Parathyroid adenoma (tissue), 2 donors: ENCODE measurements at regions not wholly inside any gene's neighbourhood (a gene's known extent, or its start where the extent isn't known, plus 50 kb on each side); places are given as distances from the start of the nearest gene placed in this dataset.

ENCODE experiments used
- H2AFZ ChIP-seq: fragments of 300-600 bp; sonication (generic); one replicate; pipeline ENCODE4 v1.7.0; 2017; ENCODE audit warnings: antibody characterized with exemption, mild to moderate bottlenecking
- H3K27ac ChIP-seq: fragments of 300-600 bp; sonication (generic); one replicate; pipeline ENCODE4 v1.7.0; 2017
- H3K27me3 ChIP-seq: fragments of 300-600 bp; sonication (generic); one replicate; pipeline ENCODE4 v1.7.0; 2017; ENCODE audit warnings: low read length; ENCODE audit not compliant: control insufficient read depth, insufficient read depth
- H3K36me3 ChIP-seq: fragments of 300-600 bp; sonication (generic); one replicate; pipeline ENCODE4 v1.7.0; 2017; ENCODE audit warnings: low read length; ENCODE audit not compliant: control insufficient read depth, insufficient read depth
- H3K4me1 ChIP-seq: fragments of 300-600 bp; sonication (generic); one replicate; pipeline ENCODE4 v1.7.0; 2017; ENCODE audit warnings: control low read depth
- H3K4me2 ChIP-seq: fragments of 300-600 bp; sonication (generic); one replicate; pipeline ENCODE4 v1.7.0; 2017; ENCODE audit warnings: low read length
- H3K4me3 ChIP-seq: fragments of 300-600 bp; sonication (generic); one replicate; pipeline ENCODE4 v1.7.0; 2017; ENCODE audit warnings: low read depth, low read length
- H3K79me2 ChIP-seq: fragments of 300-600 bp; sonication (generic); one replicate; pipeline ENCODE4 v1.7.0; 2017; ENCODE audit warnings: control low read depth
- H3K9ac ChIP-seq: fragments of 300-600 bp; sonication (generic); one replicate; pipeline ENCODE4 v1.7.0; 2017; ENCODE audit warnings: mild to moderate bottlenecking
- H3K9me3 ChIP-seq: fragments of 300-600 bp; sonication (generic); one replicate; pipeline ENCODE4 v1.7.0; 2017; ENCODE audit warnings: low read length; ENCODE audit not compliant: control insufficient read depth
- TF ChIP-seq, protein P1 (sequence below): fragments of 300-600 bp; sonication (generic); IDR thresholded peaks from one replicate; pipeline ENCODE4 v1.7.0; 2017; ENCODE audit warnings: antibody characterized with exemption, mild to moderate bottlenecking
- donor health status: primary hyperparathyroidism.

DNA sequence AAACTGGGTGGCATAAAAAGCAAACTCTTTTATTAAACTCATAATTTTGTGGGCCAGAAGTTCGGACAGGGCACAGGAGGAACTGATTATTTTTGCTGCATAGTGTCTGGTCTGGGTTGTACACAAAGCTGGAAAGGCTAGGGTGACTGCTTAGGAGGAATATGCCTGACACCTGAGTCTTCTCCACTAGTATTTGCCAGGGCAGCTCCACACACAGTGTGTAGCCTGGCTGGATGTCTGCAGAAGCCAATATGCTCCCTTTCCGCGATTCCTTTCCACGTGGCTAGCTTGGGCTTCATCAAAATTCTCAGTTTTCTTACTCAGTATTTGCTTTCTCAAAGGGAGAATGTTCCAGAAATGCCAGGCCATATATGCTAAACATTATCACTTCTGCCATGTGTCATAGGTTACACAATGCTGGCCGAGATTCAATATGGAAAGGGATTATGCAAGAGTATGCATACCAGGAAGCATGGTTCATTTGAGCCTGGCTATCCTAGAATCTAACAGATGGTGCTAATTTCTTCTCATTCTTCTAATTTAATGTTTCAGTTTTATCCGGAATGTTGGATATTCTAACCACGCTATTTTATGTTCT lies 142.7 kb upstream of the DOK6 start:
- H3K9ac ChIP-seq: no peak overlapping the region
- no peaks in the 10 kb centered on the region for H3K27me3 ChIP-seq
- no peaks in the 10 kb centered on the region for H3K4me1 ChIP-seq
- H3K36me3 ChIP-seq: no peaks in the 10 kb centered on the region
- H3K79me2 ChIP-seq: no peaks in the 10 kb centered on the region
- H3K27ac ChIP-seq: no peak overlapping the region
- H2AFZ ChIP-seq: no peak overlapping the region
- TF ChIP-seq, protein P1, sequence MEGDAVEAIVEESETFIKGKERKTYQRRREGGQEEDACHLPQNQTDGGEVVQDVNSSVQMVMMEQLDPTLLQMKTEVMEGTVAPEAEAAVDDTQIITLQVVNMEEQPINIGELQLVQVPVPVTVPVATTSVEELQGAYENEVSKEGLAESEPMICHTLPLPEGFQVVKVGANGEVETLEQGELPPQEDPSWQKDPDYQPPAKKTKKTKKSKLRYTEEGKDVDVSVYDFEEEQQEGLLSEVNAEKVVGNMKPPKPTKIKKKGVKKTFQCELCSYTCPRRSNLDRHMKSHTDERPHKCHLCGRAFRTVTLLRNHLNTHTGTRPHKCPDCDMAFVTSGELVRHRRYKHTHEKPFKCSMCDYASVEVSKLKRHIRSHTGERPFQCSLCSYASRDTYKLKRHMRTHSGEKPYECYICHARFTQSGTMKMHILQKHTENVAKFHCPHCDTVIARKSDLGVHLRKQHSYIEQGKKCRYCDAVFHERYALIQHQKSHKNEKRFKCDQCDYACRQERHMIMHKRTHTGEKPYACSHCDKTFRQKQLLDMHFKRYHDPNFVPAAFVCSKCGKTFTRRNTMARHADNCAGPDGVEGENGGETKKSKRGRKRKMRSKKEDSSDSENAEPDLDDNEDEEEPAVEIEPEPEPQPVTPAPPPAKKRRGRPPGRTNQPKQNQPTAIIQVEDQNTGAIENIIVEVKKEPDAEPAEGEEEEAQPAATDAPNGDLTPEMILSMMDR: no peak
- no peak overlapping the region for H3K4me3 ChIP-seq
- H3K4me2 ChIP-seq: no peak overlapping the region
- no peaks in the 10 kb centered on the region for H3K9me3 ChIP-seq

GRCh38 chr18:69259282-69259681 lies 141.4 kb upstream of the DOK6 start:
- Histone ChIP-seq H3K9ac (no peak overlapping the region), H2AFZ (no peak overlapping the region), H3K4me3 (no peak overlapping the region), H3K27me3 (no peaks in the 10 kb centered on the region), H3K27ac (no peak overlapping the region), H3K9me3 (no peaks in the 10 kb centered on the region), H3K36me3 (no peaks in the 10 kb centered on the region), H3K4me2 (no peak overlapping the region), H3K4me1 (no peaks in the 10 kb centered on the region), H3K79me2 (no peaks in the 10 kb centered on the region)
- TF ChIP-seq, protein P1: no peak

DNA sequence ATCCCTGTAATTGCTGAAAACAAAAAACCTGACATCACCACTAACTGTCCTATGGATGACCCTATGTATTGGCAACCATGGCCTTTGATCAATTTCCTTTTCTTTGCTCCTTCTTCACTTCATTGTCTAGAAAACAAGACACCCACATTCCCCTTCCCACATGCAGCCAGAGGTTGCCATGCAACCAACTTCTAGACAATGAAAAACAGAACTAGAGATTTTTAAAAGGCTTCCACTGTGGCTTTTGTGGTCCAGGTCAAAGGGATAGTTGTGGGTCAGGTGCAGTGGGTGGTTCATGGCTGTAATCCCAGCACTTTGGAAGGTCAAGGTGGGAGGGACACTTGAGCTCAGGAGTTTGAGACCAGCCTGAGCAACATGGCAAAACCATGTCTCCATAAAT lies 139.3 kb upstream of the DOK6 start:
- Histone ChIP-seq H3K9me3 (no peaks in the 10 kb centered on the region), H3K79me2 (no peaks in the 10 kb centered on the region), H3K9ac (no peak overlapping the region)

GRCh38 chr18:69265656-69266055 lies 135.0 kb upstream of the DOK6 start:
- no peaks in the 10 kb centered on the region for H3K36me3 ChIP-seq
- H3K4me3 ChIP-seq: no peak overlapping the region
- no peak overlapping the region for H3K27ac ChIP-seq
- no peaks in the 10 kb centered on the region for H3K79me2 ChIP-seq
- no peaks in the 10 kb centered on the region for H3K9me3 ChIP-seq
- TF ChIP-seq, protein P1: no peak
- H3K27me3 ChIP-seq: no peaks in the 10 kb centered on the region
- no peaks in the 10 kb centered on the region for H3K4me1 ChIP-seq
- no peak overlapping the region for H3K4me2 ChIP-seq
- H2AFZ ChIP-seq: no peak overlapping the region
- no peak overlapping the region for H3K9ac ChIP-seq

More for the DNA sequence above, 139.3 kb upstream of the DOK6 start:
- Histone ChIP-seq H3K27ac (no peak overlapping the region), H3K36me3 (no peaks in the 10 kb centered on the region), H3K27me3 (no peaks in the 10 kb centered on the region), H3K4me1 (no peaks in the 10 kb centered on the region), H2AFZ (no peak overlapping the region), H3K4me2 (no peak overlapping the region), H3K4me3 (no peak overlapping the region)
- TF ChIP-seq, protein P1: no peak

DNA sequence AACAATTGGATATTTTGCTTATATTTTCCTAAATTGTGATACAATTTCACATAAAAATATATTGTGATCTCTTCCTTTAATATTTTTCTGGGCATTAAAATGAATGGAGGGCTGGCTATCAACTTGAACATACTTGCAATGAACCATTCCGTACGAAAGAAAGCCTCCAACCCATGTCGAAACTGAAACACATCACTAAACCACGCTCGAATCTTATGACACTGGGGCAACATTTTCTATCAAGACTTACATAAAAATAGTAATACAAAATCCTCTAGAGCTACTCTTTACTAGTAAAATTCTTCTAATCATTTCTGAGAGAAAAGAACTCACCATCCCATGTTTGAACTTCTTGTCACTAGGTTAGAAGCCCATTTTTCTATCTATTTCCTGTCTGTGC lies 132.8 kb upstream of the DOK6 start:
- Histone ChIP-seq H3K4me1 (no peaks in the 10 kb centered on the region), H3K36me3 (no peaks in the 10 kb centered on the region), H3K27me3 (no peaks in the 10 kb centered on the region), H3K9me3 (no peaks in the 10 kb centered on the region), H2AFZ (no peak overlapping the region), H3K4me2 (no peak overlapping the region), H3K27ac (no peak overlapping the region), H3K79me2 (no peaks in the 10 kb centered on the region), H3K9ac (no peak overlapping the region), H3K4me3 (no peak overlapping the region)
- TF ChIP-seq, protein P1: no peak
